ENCODE measurements at regions not wholly inside any gene's neighbourhood (a gene's known extent, or its start where the extent isn't known, plus 50 kb on each side); places are given as distances from the start of the nearest gene placed in this dataset.

DNA sequence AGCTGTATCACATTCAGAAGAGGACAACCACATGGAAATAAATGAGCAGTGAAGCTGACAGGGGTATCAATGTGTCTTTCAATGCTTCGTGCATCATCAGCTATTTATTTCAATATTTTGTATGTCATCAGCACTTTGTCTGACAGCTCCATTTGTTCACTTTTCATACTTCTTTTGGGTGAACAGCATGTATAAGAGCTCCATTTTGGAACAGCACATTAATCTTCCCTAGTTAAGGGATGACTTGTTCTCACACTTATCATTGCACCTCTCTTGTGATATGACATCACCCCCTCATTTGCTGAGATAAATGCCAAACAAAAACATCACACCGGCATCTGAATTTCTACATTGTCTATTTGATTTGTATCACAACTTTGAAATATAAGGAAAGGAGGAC is 190.6 kb upstream of the SAMSN1 start:
- Histone ChIP-seq H3K4me1 (ENCODE audit: control insufficient read depth, insufficient read depth, low read length) (no peaks in the 10 kb centered on the region), H3K36me3 (ENCODE audit: control insufficient read depth, insufficient read depth, low read length) (no peaks in the 10 kb centered on the region), H3K9me3 (ENCODE audit: control insufficient read depth, low read length) (no peaks in the 10 kb centered on the region), H3K4me3 (ENCODE audit: insufficient read depth, low read depth, low read length) (no peak overlapping the region), H3K27me3 (ENCODE audit: control insufficient read depth, insufficient read depth, low read length, poor library complexity, severe bottlenecking) (no peaks in the 10 kb centered on the region), H3K27ac (ENCODE audit: insufficient read depth, low read depth, low read length, poor library complexity, severe bottlenecking) (no peak overlapping the region)
- 97 to 100% methylated on average over 1 to 2 of the region's 2 CpGs for WGBS, 2 experiments

DNA sequence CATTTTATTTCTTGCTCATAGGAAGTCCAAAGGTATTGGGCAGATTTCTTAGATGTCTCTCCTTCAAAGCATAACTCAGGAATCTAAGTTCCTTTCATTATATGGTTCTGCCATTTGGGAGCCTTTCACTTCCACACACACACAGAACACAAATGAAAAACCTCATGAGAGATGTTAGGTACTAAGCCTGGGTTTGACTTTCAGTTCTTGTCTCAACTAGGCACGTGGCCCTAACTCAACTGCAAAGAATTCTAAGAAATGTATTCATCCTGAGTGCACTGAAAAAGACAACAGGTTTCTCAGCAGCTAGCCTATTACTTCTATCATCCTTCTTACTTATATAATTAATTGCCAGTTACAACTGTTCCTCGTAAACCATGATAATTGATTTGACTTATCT is 190.0 kb upstream of the SAMSN1 start:
- Histone ChIP-seq H3K36me3 (ENCODE audit: control insufficient read depth, insufficient read depth, low read length) (no peaks in the 10 kb centered on the region), H3K27me3 (ENCODE audit: control insufficient read depth, insufficient read depth, low read length, poor library complexity, severe bottlenecking) (no peaks in the 10 kb centered on the region), H3K9me3 (ENCODE audit: control insufficient read depth, low read length) (no peaks in the 10 kb centered on the region), H3K27ac (ENCODE audit: insufficient read depth, low read depth, low read length, poor library complexity, severe bottlenecking) (no peak overlapping the region), H3K4me1 (ENCODE audit: control insufficient read depth, insufficient read depth, low read length) (no peaks in the 10 kb centered on the region), H3K4me3 (ENCODE audit: insufficient read depth, low read depth, low read length) (no peak overlapping the region)
- 86 to 89% methylated on average over 1 of the region's 2 CpGs for WGBS, 2 experiments

DNA sequence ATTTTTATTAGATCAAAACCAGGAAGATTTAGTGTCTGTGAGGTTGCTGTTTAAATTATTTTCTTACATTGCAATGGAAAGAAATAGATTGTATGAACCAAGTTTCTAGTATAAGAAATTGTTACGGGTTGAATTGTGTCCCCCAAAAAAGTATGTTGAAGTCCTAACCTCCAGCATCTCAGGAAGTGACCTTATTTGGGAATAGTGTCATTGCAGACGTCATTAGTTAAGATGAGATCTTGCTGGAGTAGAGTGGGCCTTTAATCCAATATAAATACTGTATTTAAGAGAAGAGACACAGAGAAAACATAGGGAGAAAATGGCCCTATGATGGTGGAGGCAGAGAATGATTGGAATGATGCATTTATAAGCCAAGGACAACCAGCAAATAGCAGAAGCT is 188.7 kb upstream of the SAMSN1 start:
- Histone ChIP-seq H3K9me3 (ENCODE audit: control insufficient read depth, low read length) (no peaks in the 10 kb centered on the region), H3K4me3 (ENCODE audit: insufficient read depth, low read depth, low read length) (no peak overlapping the region), H3K4me1 (ENCODE audit: control insufficient read depth, insufficient read depth, low read length) (no peaks in the 10 kb centered on the region), H3K27me3 (ENCODE audit: control insufficient read depth, insufficient read depth, low read length, poor library complexity, severe bottlenecking) (no peaks in the 10 kb centered on the region), H3K27ac (ENCODE audit: insufficient read depth, low read depth, low read length, poor library complexity, severe bottlenecking) (no peak overlapping the region), H3K36me3 (ENCODE audit: control insufficient read depth, insufficient read depth, low read length) (no peaks in the 10 kb centered on the region)
- WGBS, 2 experiments: 89 to 91% methylated on average over 1 to 2 of the region's 2 CpGs

- H3K9me3 ChIP-seq (ENCODE audit: control insufficient read depth, low read length): no peaks in the 10 kb centered on the region
- no peaks in the 10 kb centered on the region for H3K4me1 ChIP-seq (ENCODE audit: control insufficient read depth, insufficient read depth, low read length)
- no peaks in the 10 kb centered on the region for H3K36me3 ChIP-seq (ENCODE audit: control insufficient read depth, insufficient read depth, low read length)
- H3K27ac ChIP-seq (ENCODE audit: insufficient read depth, low read depth, low read length, poor library complexity, severe bottlenecking): no peak overlapping the region
- H3K27me3 ChIP-seq (ENCODE audit: control insufficient read depth, insufficient read depth, low read length, poor library complexity, severe bottlenecking): no peaks in the 10 kb centered on the region
- no peak overlapping the region for H3K4me3 ChIP-seq (ENCODE audit: insufficient read depth, low read depth, low read length)
- WGBS, 2 experiments: 100% methylated on average over 2 to 3 of the region's 3 CpGs
Observed at GRCh38 chr21:14734191-14734590, 188.1 kb upstream of the SAMSN1 start.

DNA sequence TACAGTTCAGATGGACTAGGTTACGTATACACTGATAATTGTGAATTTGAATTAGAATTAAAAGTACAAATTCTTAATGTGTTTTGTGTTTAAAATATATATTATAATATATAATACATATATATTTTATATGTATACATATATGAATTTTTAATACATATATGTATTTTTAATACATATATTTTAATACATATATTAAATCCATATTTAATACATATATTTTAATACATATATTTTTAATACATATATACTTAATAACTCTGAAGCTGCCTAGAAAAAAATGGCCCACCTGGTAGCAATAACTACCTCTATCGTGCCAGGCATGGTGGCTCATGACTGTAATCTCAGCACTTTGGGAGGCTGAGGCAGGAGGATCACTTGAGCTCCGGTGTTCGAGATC is 179.1 kb upstream of the SAMSN1 start:
- 96% methylated on average over 3 to 4 of the region's 4 CpGs for WGBS, 2 experiments
- H3K4me3 ChIP-seq (ENCODE audit: insufficient read depth, low read depth, low read length): no peak overlapping the region
- no peak overlapping the region for H3K27ac ChIP-seq (ENCODE audit: insufficient read depth, low read depth, low read length, poor library complexity, severe bottlenecking)
- no peaks in the 10 kb centered on the region for H3K4me1 ChIP-seq (ENCODE audit: control insufficient read depth, insufficient read depth, low read length)
- H3K9me3 ChIP-seq (ENCODE audit: control insufficient read depth, low read length): no peaks in the 10 kb centered on the region
- no peaks in the 10 kb centered on the region for H3K36me3 ChIP-seq (ENCODE audit: control insufficient read depth, insufficient read depth, low read length)
- H3K27me3 ChIP-seq (ENCODE audit: control insufficient read depth, insufficient read depth, low read length, poor library complexity, severe bottlenecking): no peaks in the 10 kb centered on the region

- Histone ChIP-seq H3K27me3 (ENCODE audit: control insufficient read depth, insufficient read depth, low read length, poor library complexity, severe bottlenecking) (no peaks in the 10 kb centered on the region), H3K4me1 (ENCODE audit: control insufficient read depth, insufficient read depth, low read length) (no peaks in the 10 kb centered on the region), H3K36me3 (ENCODE audit: control insufficient read depth, insufficient read depth, low read length) (no peaks in the 10 kb centered on the region), H3K4me3 (ENCODE audit: insufficient read depth, low read depth, low read length) (no peak overlapping the region), H3K27ac (ENCODE audit: insufficient read depth, low read depth, low read length, poor library complexity, severe bottlenecking) (no peak overlapping the region), H3K9me3 (ENCODE audit: control insufficient read depth, low read length) (no peaks in the 10 kb centered on the region)
- WGBS, 2 experiments: 74 to 78% methylated on average over 6 of the region's 6 CpGs
Observed at GRCh38 chr21:14722841-14723483, 176.8 kb upstream of the SAMSN1 start.

DNA sequence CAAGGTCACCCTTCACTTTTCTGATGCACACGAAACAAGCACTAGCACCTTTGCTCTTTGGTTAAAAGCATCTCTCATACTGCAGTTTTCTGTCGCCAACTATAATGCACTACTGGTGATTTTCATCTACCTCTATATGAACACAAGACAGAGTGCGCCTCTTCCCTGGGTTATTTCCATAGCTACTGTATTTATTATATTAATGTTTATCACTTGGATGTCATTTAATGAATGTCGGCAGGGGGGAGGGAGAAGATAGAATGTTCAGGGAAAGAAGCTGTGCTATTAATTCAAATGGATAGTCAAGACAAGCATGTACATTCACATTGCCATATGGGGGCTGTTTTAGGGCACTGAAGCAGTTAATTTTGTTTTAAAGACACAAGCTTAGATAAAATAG is 174.1 kb upstream of the SAMSN1 start:
- Histone ChIP-seq H3K27me3 (ENCODE audit: control insufficient read depth, insufficient read depth, low read length, poor library complexity, severe bottlenecking) (no peaks in the 10 kb centered on the region), H3K36me3 (ENCODE audit: control insufficient read depth, insufficient read depth, low read length) (no peaks in the 10 kb centered on the region), H3K9me3 (ENCODE audit: control insufficient read depth, low read length) (no peaks in the 10 kb centered on the region), H3K4me3 (ENCODE audit: insufficient read depth, low read depth, low read length) (no peak overlapping the region), H3K27ac (ENCODE audit: insufficient read depth, low read depth, low read length, poor library complexity, severe bottlenecking) (no peak overlapping the region), H3K4me1 (ENCODE audit: control insufficient read depth, insufficient read depth, low read length) (no peaks in the 10 kb centered on the region)
- WGBS, 2 experiments: 62 to 68% methylated on average over 3 of the region's 4 CpGs

- no peak overlapping the region for H3K4me3 ChIP-seq (ENCODE audit: insufficient read depth, low read depth, low read length)
- no peak overlapping the region for H3K27ac ChIP-seq (ENCODE audit: insufficient read depth, low read depth, low read length, poor library complexity, severe bottlenecking)
- no peaks in the 10 kb centered on the region for H3K9me3 ChIP-seq (ENCODE audit: control insufficient read depth, low read length)
- no peaks in the 10 kb centered on the region for H3K27me3 ChIP-seq (ENCODE audit: control insufficient read depth, insufficient read depth, low read length, poor library complexity, severe bottlenecking)
- no peaks in the 10 kb centered on the region for H3K36me3 ChIP-seq (ENCODE audit: control insufficient read depth, insufficient read depth, low read length)
- H3K4me1 ChIP-seq (ENCODE audit: control insufficient read depth, insufficient read depth, low read length): no peaks in the 10 kb centered on the region
- WGBS, 2 experiments: 80 to 84% methylated on average over 4 to 5 of the region's 6 CpGs
Observed at GRCh38 chr21:14718951-14719350, 172.8 kb upstream of the SAMSN1 start.

DNA sequence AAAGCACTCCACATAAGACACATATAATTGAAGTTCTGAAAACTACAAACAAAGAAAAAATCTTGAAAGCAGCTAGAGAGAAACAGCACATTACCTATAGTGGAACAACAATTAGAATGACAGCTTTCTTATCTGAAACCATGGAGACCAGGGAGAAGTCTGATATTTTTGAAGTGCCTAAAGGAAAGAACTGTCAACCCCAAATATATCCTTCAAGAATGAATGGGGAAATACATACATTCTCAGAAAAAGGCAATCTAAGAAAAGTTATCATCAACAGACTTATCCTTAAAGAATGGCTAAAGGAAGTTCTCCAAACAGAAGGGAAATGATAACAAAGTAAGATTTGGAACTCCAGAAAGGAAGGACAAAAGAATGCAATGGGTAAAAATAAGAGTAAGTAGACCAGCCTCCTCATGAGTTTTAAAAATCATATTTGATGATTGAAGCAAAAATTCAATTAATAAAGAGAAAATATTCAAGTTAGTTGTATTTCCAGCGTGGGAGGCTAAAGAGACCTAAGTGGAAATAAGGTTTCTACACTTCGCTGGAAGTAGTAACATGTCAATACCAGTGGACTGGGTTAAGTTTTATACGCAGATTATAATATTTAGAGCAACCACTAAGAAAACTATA is 170.8 kb upstream of the SAMSN1 start:
- Histone ChIP-seq H3K36me3 (ENCODE audit: control insufficient read depth, insufficient read depth, low read length) (no peaks in the 10 kb centered on the region), H3K4me1 (ENCODE audit: control insufficient read depth, insufficient read depth, low read length) (no peaks in the 10 kb centered on the region), H3K27me3 (ENCODE audit: control insufficient read depth, insufficient read depth, low read length, poor library complexity, severe bottlenecking) (no peaks in the 10 kb centered on the region), H3K9me3 (ENCODE audit: control insufficient read depth, low read length) (no peaks in the 10 kb centered on the region), H3K4me3 (ENCODE audit: insufficient read depth, low read depth, low read length) (no peak overlapping the region), H3K27ac (ENCODE audit: insufficient read depth, low read depth, low read length, poor library complexity, severe bottlenecking) (no peak overlapping the region)
- WGBS, 2 experiments: 81 to 92% methylated on average over 2 to 3 of the region's 3 CpGs

DNA sequence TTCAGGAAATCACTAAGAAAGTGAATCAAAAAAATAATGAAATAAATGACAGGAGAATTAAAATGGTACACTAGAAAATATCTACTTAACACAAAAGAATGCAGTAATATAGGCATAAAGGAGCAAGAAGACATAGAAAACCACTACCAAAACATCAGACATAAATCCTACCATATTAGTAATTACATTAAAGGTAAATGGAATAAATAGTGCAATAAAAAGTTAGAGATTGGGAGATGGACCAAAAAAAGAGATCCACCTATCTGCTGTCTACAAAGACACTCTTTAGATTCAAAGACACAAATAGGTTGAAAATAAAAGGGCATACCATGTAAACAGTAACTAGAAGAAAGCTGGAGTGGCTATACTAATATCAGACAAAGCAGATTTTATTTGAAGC is 167.0 kb upstream of the SAMSN1 start:
- Histone ChIP-seq H3K36me3 (ENCODE audit: control insufficient read depth, insufficient read depth, low read length) (no peaks in the 10 kb centered on the region), H3K9me3 (ENCODE audit: control insufficient read depth, low read length) (no peaks in the 10 kb centered on the region), H3K4me3 (ENCODE audit: insufficient read depth, low read depth, low read length) (no peak overlapping the region)

More for the DNA sequence above, 167.0 kb upstream of the SAMSN1 start:
- Histone ChIP-seq H3K4me1 (ENCODE audit: control insufficient read depth, insufficient read depth, low read length) (no peaks in the 10 kb centered on the region), H3K27me3 (ENCODE audit: control insufficient read depth, insufficient read depth, low read length, poor library complexity, severe bottlenecking) (no peaks in the 10 kb centered on the region), H3K27ac (ENCODE audit: insufficient read depth, low read depth, low read length, poor library complexity, severe bottlenecking) (no peak overlapping the region)

Data from ectodermal cell (in vitro differentiated cells).